Liver (tissue), 8 donors: ENCODE measurements at regions not wholly inside any gene's neighbourhood (a gene's known extent, or its start where the extent isn't known, plus 50 kb on each side); places are given as distances from the start of the nearest gene placed in this dataset.

Experiments used
- DNase-seq: peaks from one replicate; pipeline ENCODE4 v3.0.0-alpha.2; 2017; ENCODE audit warnings: low spot score
- H3K27ac ChIP-seq, 2 donors: one replicate each; pipeline ENCODE4 v1.7.0; 2013; ENCODE audit warnings: inconsistent platforms in 2 of 2, low read length in 2 of 2, control low read depth in 1 of 2, low read depth in 1 of 2, mild to moderate bottlenecking in 1 of 2
- H3K27me3 ChIP-seq, 4 donors: one replicate each; pipeline versions ENCODE4 v1.6.1 to v1.7.0; 2013; ENCODE audit warnings: low read length in 3 of 4, inconsistent platforms in 1 of 4, mild to moderate bottlenecking in 1 of 4, moderate library complexity in 1 of 4; ENCODE audit not compliant: control insufficient read depth in 4 of 4, insufficient read depth in 4 of 4
- H3K36me3 ChIP-seq, 4 donors: one replicate each; pipeline versions ENCODE4 v1.6.1 to v1.7.0; 2013; ENCODE audit warnings: low read length in 3 of 4, mild to moderate bottlenecking in 3 of 4, low read depth in 1 of 4, moderate library complexity in 1 of 4; ENCODE audit not compliant: control insufficient read depth in 4 of 4, insufficient read depth in 3 of 4
- H3K4me1 ChIP-seq, 4 donors: one replicate each; pipeline versions ENCODE4 v1.6.1 to v1.7.0; 2013; ENCODE audit warnings: low read length in 3 of 4, mild to moderate bottlenecking in 3 of 4, moderate library complexity in 1 of 4; ENCODE audit not compliant: control insufficient read depth in 4 of 4, insufficient read depth in 4 of 4
- H3K4me3 ChIP-seq, 3 donors: one replicate each; pipeline versions ENCODE4 v1.6.1 to v1.7.0; 2013; ENCODE audit warnings: low read length in 3 of 3, control low read depth in 1 of 3, low read depth in 1 of 3, mild to moderate bottlenecking in 1 of 3
- H3K9ac ChIP-seq, 2 donors: one replicate each; pipeline ENCODE4 v1.7.0; 2013; ENCODE audit warnings: low read length in 2 of 2, mild to moderate bottlenecking in 2 of 2, moderate library complexity in 2 of 2, control low read depth in 1 of 2, low read depth in 1 of 2
- H3K9me3 ChIP-seq, 4 donors: one replicate each; pipeline versions ENCODE4 v1.6.1 to v1.7.0; 2013; ENCODE audit warnings: low read length in 3 of 4; ENCODE audit not compliant: control insufficient read depth in 4 of 4
- EGR1 ChIP-seq, 2 donors: IDR thresholded peaks; 2 replicates each; pipeline ENCODE4 v1.6.1; 2016 to 2018; ENCODE audit warnings: antibody characterized with exemption in 2 of 2, low read depth in 2 of 2
- FOXA1 ChIP-seq: IDR thresholded peaks from 2 replicates; pipeline ENCODE4 v1.6.1; 2016; ENCODE audit warnings: antibody characterized with exemption
- FOXA2 ChIP-seq: IDR thresholded peaks from 2 replicates; pipeline ENCODE4 v1.6.1; 2016; ENCODE audit warnings: antibody characterized with exemption
- GABPA ChIP-seq, 2 donors: IDR thresholded peaks in 1 of 2; conservative IDR thresholded peaks in 1 of 2; 2 replicates each; pipeline ENCODE4 v1.6.1; 2016; ENCODE audit warnings: antibody characterized with exemption in 2 of 2, mild to moderate bottlenecking in 1 of 2, moderate library complexity in 1 of 2
- HNF4A ChIP-seq, 2 donors: conservative IDR thresholded peaks; 2 replicates each; pipeline ENCODE4 v1.6.1; 2016; ENCODE audit warnings: antibody characterized with exemption in 2 of 2, mild to moderate bottlenecking in 2 of 2
- HNF4G ChIP-seq: IDR thresholded peaks from 2 replicates; pipeline ENCODE4 v1.6.1; 2016; ENCODE audit warnings: antibody characterized with exemption
- JUND ChIP-seq, 2 donors: IDR thresholded peaks; 2 replicates each; pipeline ENCODE4 v1.6.1; 2016; ENCODE audit warnings: antibody characterized with exemption in 2 of 2
- NR2F2 ChIP-seq: IDR thresholded peaks from 2 replicates; pipeline ENCODE4 v1.6.1; 2016; ENCODE audit warnings: antibody characterized with exemption
- RXRA ChIP-seq, 2 donors: IDR thresholded peaks; 2 replicates each; pipeline ENCODE4 v1.6.1; 2017 to 2018; ENCODE audit warnings: antibody characterized with exemption in 2 of 2, mild to moderate bottlenecking in 1 of 2
- SP1 ChIP-seq: IDR thresholded peaks from 2 replicates; pipeline ENCODE4 v1.6.1; 2018; ENCODE audit warnings: antibody characterized with exemption, mild to moderate bottlenecking
- TAF1 ChIP-seq: conservative IDR thresholded peaks from 2 replicates; pipeline ENCODE4 v1.6.1; 2016; ENCODE audit warnings: antibody characterized with exemption, mild to moderate bottlenecking
- YY1 ChIP-seq: IDR thresholded peaks from 2 replicates; pipeline ENCODE4 v1.6.1; 2016; ENCODE audit warnings: antibody characterized with exemption, mild to moderate bottlenecking
- WGBS: extraction: QIAGEN DNeasy Blood & Tissue Kit; methylation state at CpG from one replicate; pipeline ENCODE4 v1.1.7; 2013; 5-methylcytosine and 5-hydroxymethylcytosine counted together
- TF ChIP-seq, protein P1 (sequence below): IDR thresholded peaks from 2 replicates; pipeline ENCODE4 v1.6.1; 2016; ENCODE audit warnings: antibody characterized with exemption
- TF ChIP-seq, protein P2 (sequence below): IDR thresholded peaks from 2 replicates; pipeline ENCODE4 v1.6.1; 2016; ENCODE audit warnings: antibody characterized with exemption, mild to moderate bottlenecking
- TF ChIP-seq, protein P3 (sequence below): fragments of 150-350 bp; IDR thresholded peaks from 2 replicates; pipeline ENCODE4 v1.5.1; 2017; ENCODE audit warnings: improper control_type of control experiment, low read depth, low read length; ENCODE audit not compliant: missing input control
- TF ChIP-seq, protein P4 (sequence below): IDR thresholded peaks from 2 replicates; pipeline ENCODE4 v1.6.1; 2016; ENCODE audit warnings: antibody characterized with exemption
- donor health status: healthy.
- donor health status: healthy.
- donor health status: healthy.
- donor health status: healthy.
- donor health status: healthy.

DNA sequence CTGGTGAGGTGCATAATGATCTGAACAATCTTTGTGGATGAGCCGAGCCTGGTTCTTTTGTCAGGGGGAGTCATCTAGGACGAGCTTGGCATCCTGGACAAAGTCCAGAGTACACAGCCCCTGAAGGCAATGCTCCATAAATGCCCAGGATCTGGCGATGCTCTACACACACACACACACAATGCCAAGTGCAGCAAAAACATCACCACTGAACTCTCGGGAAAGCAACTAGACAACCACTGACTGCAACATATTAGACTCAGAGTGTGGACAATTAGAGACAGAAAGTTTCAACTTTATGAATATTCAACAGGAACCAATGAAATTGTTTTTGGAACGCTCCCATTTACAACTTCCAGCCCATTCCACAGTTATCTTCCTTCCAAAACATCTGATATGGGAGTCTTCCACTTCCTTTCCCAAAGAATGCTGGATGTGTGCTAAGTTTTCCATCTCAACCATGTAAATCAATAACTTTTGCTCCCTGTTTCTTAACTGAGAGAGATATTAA, 227.6 kb upstream of the ANKRD55 start:
- Histone ChIP-seq H3K36me3 (no peaks in the 10 kb centered on the region), H3K4me3 (no peak overlapping the region), H3K9me3 (no peaks in the 10 kb centered on the region), H3K27ac (no peak overlapping the region), H3K9ac (no peak overlapping the region), H3K4me1 (no peaks in the 10 kb centered on the region), H3K27me3 (no peaks in the 10 kb centered on the region)
- 34% methylated on average over 5 of the region's 5 CpGs for WGBS
- DNase-seq: no peak
- TF ChIP-seq TAF1 (no peak), GABPA (IDR thresholded peaks at IDR 0.05 in 1 of 2, conservative IDR thresholded peaks at IDR 0.05 in 1 of 2) (no peak), FOXA2 (no peak), YY1 (no peak), JUND (IDR thresholded peaks at IDR 0.05) (no peak), HNF4A (conservative IDR thresholded peaks at IDR 0.05) (no peak), NR2F2 (no peak), RXRA (IDR thresholded peaks at IDR 0.05) (no peak), FOXA1 (no peak), EGR1 (IDR thresholded peaks at IDR 0.05; ENCODE audit: low read depth in 2 of 2) (no peak)
- TF ChIP-seq, protein P1, sequence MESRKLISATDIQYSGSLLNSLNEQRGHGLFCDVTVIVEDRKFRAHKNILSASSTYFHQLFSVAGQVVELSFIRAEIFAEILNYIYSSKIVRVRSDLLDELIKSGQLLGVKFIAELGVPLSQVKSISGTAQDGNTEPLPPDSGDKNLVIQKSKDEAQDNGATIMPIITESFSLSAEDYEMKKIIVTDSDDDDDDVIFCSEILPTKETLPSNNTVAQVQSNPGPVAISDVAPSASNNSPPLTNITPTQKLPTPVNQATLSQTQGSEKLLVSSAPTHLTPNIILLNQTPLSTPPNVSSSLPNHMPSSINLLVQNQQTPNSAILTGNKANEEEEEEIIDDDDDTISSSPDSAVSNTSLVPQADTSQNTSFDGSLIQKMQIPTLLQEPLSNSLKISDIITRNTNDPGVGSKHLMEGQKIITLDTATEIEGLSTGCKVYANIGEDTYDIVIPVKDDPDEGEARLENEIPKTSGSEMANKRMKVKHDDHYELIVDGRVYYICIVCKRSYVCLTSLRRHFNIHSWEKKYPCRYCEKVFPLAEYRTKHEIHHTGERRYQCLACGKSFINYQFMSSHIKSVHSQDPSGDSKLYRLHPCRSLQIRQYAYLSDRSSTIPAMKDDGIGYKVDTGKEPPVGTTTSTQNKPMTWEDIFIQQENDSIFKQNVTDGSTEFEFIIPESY: no peak
- TF ChIP-seq, protein P2, sequence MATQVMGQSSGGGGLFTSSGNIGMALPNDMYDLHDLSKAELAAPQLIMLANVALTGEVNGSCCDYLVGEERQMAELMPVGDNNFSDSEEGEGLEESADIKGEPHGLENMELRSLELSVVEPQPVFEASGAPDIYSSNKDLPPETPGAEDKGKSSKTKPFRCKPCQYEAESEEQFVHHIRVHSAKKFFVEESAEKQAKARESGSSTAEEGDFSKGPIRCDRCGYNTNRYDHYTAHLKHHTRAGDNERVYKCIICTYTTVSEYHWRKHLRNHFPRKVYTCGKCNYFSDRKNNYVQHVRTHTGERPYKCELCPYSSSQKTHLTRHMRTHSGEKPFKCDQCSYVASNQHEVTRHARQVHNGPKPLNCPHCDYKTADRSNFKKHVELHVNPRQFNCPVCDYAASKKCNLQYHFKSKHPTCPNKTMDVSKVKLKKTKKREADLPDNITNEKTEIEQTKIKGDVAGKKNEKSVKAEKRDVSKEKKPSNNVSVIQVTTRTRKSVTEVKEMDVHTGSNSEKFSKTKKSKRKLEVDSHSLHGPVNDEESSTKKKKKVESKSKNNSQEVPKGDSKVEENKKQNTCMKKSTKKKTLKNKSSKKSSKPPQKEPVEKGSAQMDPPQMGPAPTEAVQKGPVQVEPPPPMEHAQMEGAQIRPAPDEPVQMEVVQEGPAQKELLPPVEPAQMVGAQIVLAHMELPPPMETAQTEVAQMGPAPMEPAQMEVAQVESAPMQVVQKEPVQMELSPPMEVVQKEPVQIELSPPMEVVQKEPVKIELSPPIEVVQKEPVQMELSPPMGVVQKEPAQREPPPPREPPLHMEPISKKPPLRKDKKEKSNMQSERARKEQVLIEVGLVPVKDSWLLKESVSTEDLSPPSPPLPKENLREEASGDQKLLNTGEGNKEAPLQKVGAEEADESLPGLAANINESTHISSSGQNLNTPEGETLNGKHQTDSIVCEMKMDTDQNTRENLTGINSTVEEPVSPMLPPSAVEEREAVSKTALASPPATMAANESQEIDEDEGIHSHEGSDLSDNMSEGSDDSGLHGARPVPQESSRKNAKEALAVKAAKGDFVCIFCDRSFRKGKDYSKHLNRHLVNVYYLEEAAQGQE: no peak
- TF ChIP-seq, protein P3, sequence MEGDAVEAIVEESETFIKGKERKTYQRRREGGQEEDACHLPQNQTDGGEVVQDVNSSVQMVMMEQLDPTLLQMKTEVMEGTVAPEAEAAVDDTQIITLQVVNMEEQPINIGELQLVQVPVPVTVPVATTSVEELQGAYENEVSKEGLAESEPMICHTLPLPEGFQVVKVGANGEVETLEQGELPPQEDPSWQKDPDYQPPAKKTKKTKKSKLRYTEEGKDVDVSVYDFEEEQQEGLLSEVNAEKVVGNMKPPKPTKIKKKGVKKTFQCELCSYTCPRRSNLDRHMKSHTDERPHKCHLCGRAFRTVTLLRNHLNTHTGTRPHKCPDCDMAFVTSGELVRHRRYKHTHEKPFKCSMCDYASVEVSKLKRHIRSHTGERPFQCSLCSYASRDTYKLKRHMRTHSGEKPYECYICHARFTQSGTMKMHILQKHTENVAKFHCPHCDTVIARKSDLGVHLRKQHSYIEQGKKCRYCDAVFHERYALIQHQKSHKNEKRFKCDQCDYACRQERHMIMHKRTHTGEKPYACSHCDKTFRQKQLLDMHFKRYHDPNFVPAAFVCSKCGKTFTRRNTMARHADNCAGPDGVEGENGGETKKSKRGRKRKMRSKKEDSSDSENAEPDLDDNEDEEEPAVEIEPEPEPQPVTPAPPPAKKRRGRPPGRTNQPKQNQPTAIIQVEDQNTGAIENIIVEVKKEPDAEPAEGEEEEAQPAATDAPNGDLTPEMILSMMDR: no peak
- TF ChIP-seq, protein P4, sequence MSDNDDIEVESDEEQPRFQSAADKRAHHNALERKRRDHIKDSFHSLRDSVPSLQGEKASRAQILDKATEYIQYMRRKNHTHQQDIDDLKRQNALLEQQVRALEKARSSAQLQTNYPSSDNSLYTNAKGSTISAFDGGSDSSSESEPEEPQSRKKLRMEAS: no peak

DNA sequence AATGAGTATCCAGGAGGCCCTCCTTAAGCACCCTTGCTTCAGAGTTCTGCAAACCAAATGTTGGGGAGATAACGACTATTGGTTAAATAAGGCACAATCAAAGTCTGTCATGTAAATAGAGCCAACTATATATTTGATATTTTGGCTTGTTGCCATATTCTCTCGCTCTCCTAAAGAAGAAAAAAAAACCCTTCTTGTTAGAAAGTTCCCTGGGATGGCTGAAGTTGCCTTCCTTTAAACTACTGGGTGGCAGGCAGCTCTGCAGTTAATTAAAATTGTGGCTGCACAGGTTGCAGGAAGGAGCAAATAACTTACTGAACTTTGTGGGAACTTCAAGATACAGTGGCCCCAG, 227.0 kb upstream of the ANKRD55 start:
- TF ChIP-seq FOXA1: no peak
- TF ChIP-seq EGR1 (IDR thresholded peaks at IDR 0.05; ENCODE audit: low read depth in 2 of 2): no peak
- TF ChIP-seq, protein P3: no peak
- TF ChIP-seq RXRA (IDR thresholded peaks at IDR 0.05): no peak
- TF ChIP-seq, protein P4: no peak
- no peak for TF ChIP-seq HNF4G
- TF ChIP-seq SP1: no peak
- no peak for TF ChIP-seq TAF1
- no peak for TF ChIP-seq JUND (IDR thresholded peaks at IDR 0.05)
- no peak for TF ChIP-seq YY1
- H3K27me3 ChIP-seq: no peaks in the 10 kb centered on the region
- no peaks in the 10 kb centered on the region for H3K4me1 ChIP-seq
- H3K9me3 ChIP-seq: no peaks in the 10 kb centered on the region
- 70% methylated on average over 2 of the region's 2 CpGs for WGBS
- no peak overlapping the region for H3K4me3 ChIP-seq
- DNase-seq: no peak
- H3K36me3 ChIP-seq: no peaks in the 10 kb centered on the region
- no peak overlapping the region for H3K9ac ChIP-seq
- H3K27ac ChIP-seq: no peak overlapping the region
